Stimulated activated CD4-positive, alpha-beta T cell treated with anti-CD3 and anti-CD28 coated beads, TNF-alpha, amount 100 ng/mL, for 4 hours (primary cell): ENCODE measurements at regions not wholly inside any gene's neighbourhood (a gene's known extent, or its start where the extent isn't known, plus 50 kb on each side); places are given as distances from the start of the nearest gene placed in this dataset.
"Not testable (repeated sequence)": the region's sequence is repeated elsewhere in the genome, so short reads cannot be mapped to it uniquely, and the experiment has no call there.

ENCODE experiments used
- DNase-seq, 3 experiments: peaks; one replicate each; pipeline ENCODE4 v3.0.0-alpha.2; 2020; ENCODE audit warnings: low read depth in 3 of 3

DNA sequence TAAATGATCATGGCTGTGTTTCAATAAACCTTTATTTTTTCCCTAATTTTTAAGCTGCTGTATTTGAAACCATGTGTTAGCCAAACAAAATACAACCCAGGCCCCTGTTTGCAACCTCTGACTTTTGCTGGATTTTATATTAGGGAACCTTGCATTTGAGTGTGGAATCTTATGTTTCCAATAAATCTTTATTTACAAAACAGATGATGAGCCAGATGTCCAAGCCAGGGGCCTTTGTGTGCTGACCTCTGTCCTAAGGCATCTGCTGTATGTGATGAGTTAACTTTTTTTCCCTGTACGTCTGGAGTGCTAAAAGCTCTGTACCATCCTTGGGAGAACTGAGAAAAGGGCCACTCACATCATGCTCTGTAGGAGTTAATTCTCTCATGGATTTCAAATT lies 162.9 kb downstream of the TRIB2 start:
- DNase-seq, result no peak

DNA sequence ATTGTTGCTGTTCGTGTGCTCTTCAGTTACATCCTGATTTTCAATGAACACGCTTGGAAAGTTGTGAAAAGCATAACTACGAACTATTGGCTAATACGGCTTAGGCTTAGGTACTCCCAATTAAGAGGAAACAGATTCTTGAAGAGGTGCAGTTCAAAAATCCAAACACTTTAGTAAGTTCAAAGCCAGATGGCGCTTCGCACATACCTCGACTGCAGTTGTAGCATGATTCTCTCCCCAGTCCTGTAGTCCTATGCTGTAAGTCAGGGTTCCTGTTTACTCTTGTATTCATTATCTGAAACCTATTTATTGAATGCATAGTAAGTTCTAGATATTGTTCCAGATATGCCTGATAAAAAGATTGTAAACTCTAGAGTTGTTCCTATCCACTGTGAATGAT lies 165.2 kb downstream of the TRIB2 start:
- DNase-seq, result no peak

DNA sequence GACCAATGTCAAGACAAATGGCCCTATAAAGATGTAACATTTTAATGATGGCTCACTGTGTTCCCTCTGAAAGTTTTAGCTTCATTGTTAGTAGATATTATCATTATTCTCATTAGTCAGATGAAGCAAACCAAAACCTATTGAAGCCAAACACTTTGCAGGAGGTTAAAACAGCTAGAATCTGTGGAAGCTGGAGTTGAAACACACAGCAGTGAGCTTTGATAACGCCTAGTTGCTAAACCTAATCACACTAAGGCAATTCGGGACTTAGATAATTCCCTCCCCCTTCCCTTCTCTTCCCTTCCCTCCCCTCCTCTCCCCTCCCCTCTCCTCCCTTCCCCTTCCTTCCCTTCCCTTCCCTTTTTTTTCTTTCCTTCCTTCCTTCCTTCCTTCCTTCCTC lies 165.7 kb downstream of the TRIB2 start:
- DNase-seq, result no peak

DNA sequence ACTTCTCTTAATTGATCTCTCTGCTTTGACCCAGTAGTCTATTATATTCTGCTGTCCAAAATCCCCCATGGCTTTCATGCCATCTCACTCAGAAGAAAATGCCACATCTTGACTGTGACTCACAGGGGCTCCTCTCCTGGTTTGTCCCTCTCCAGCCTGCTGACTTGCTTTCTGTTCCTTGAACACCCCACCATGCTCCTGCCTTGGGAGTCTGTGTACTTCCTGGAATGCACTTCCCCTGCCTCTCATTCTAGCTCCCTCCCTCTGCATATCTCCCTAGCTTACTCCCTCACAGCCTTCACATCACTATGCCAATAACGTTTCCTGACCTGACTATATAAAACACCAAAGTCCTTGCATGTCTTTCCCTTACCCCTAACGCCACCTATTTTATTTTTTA lies 167.2 kb downstream of the TRIB2 start:
- DNase-seq, result no peak

DNA sequence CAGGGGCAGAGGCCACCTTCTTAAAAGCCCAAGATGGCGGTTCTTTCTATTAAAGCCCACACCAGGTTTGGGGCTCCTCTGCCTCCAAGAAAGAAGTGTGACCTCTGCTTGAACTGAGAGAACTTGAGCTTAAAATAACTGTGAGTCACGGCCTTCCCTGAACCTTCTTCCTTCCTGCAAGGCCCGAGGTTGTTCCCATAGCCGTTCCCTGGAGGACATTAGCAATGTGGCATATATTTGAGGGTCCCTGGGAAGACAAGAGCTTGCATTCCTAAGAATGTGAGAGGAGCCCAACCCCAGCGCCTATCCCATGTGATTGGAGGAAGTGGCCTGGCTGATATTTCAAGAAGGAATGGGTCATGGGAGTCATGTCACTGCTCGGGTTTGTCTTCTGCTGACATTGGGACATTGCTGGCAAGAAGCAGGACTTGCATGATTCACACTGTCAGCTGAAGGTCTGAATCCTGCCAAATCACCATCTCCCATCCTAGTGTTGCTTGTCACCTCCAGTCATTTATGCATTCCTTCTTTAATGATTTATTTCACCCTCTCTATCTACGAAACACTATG lies 168.1 kb downstream of the TRIB2 start:
- no peak for DNase-seq

DNA sequence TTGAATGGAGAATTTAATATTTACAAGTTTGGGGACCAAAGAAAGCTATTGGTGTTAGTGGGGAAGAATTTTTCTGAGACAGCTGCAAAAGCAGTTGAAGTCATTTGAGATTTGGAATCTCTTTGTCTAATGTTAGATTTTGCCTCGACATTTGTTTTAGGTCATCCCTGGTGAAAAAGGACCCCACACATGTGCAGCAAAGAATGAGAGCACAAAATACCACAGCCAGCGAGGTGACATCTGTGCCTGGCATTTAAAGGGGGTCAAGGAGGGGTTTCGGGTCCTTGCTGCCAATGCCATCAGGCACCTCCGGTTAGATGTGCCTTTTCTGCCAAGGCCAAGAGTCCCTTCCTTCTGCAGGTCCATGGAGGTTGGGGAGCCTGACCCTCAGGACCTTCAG lies 173.3 kb downstream of the TRIB2 start:
- no peak for DNase-seq

DNA sequence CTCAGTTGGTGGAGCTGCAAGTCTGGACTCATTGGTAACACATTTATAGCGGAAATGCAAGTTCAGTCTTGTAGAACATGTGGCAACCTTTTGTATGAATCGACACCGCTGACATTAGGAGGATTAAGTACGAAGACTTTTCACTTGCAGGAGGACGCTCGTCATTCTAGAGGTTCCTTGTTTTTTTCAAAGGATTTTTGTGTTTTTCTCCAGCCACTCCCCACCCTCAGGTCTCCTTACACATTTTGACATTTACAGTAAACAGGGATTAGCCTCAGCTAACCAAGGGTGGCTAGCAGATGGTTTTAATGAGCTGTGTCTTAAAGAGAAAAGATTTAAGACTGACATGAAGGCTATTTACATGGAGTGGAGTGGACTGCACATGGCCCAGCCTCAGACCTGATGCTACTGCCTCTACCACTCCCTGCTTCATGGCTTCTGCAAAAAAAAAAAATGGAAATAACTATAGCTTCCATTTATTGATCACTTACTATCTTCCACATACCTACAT lies 173.8 kb downstream of the TRIB2 start:
- DNase-seq, result no peak

DNA sequence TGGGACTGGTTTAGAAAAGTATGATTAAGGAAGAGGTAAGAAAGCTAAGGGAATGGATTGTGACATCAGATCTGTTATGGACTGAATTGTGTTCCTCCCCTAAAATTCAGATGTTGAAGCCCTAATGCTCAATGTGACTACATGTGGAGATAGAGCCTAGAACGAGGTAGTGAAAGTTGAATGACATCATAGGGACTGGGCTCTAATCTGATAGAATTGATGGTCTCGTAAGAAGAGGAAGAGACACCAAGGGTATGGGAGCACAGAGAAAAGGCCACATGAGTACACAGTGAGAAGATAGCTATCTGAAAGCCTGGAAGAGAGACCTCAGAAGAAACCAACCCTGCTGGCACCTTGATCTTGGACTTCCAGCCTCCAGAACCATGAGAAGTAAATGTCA lies 178.3 kb downstream of the TRIB2 start:
- DNase-seq, result no peak

DNA sequence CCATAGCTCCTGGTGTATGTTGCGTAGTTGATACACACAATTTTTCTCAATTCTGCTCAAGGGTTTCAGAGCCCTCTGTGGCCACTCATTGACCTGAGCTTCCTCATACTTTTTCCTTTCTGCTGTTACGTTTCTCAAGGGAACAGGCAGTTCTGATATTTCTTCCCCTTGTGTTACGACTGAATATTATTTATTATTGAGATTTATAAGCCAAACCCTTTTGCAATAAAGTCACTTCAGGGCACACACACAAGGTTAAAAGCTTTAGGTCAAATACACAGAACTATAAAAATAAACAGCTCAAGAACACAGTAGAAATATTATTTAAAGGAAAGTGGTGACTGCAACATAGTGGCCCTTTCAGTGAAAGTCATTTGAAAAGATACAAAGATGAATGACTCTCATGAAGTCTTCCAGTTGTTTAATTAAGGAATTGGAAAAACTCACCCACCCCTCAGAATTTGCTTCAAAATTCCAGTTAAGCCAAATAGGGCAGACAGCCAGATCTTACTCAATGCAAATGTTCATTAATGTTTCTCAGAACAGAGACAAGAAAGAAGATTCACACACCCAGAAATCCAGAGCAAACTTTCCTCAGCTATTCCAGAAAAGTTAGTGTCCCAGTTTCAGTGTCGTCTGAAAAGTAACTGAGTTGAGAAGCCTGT lies 179.7 kb downstream of the TRIB2 start:
- DNase-seq, result no peak

DNA sequence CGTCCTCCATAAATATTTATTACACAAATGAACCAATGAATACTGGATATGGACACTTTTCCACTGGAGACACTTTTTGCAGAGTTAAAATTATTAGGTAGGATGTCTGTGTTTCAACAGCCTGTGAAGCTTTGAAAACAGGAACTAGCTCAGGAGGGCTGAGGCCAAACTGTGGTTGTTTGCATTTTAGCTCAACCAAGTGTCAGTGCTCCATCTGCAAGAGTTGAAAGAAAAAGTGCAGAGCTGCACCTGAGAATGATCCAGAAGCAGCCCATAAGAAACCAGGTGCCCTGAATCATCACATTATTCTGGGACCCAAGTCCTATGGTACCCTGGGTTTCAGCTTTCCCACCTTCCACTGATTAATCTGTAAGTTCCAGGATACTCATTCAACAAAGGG lies 180.4 kb downstream of the TRIB2 start:
- DNase-seq, result no peak

DNA sequence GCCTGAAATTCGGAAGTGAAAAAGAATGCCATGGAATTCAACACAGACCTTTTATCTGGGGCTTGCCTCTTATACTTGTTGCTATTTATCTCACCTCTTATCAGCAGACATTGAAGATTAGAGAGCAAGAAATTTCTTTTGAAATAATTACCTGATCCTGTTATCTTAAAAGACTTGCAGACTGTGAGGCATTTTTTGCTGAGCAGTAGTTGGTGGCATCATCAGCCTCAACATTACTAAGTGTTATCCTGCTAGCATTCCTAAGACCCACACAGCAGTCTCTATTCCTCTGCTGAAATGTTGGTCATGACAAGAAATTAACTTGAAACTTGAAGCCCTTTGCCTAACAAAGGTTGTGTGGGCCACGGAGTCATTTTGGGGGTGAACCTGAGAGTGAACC lies 186.5 kb downstream of the TRIB2 start:
- DNase-seq, result no peak

DNA sequence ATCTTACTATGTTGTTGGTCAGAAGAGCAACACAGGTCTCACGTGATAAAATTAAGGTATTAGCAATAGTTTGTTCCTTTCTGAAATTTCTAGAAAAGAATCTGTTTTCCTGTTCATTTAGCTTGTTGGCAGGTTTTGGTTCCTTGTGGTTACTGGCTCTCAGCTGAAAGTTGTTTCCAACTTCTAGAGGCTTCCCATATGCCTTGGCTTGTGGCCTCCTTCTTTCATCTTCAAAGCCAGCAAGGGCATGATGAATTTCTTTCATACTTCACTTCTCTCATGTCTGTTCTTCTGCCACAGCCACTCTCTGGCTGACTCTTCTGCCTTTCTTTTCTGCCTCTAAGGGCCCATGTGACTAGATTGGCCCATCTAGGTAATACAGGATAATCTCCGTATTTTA lies 193.7 kb downstream of the TRIB2 start:
- no peak for DNase-seq

DNA sequence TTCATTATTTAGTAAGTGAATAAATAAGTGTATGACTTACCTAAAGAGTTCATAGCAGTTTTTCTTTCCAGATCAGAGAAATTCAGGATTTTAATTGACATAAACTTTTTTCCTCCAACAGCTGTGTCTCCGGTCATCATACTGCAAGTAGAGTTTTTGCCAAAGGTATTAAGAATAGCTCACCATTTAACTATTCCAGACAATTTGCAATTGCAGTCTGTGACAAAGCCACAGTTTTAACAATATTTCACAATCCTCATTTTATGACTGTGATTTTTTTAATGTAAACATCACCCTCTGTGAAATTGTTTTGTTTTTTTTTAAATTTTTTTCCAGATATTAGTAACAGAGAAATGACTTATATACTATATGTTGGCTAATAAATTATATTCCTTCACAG lies 199.1 kb downstream of the TRIB2 start:
- no peak for DNase-seq

DNA sequence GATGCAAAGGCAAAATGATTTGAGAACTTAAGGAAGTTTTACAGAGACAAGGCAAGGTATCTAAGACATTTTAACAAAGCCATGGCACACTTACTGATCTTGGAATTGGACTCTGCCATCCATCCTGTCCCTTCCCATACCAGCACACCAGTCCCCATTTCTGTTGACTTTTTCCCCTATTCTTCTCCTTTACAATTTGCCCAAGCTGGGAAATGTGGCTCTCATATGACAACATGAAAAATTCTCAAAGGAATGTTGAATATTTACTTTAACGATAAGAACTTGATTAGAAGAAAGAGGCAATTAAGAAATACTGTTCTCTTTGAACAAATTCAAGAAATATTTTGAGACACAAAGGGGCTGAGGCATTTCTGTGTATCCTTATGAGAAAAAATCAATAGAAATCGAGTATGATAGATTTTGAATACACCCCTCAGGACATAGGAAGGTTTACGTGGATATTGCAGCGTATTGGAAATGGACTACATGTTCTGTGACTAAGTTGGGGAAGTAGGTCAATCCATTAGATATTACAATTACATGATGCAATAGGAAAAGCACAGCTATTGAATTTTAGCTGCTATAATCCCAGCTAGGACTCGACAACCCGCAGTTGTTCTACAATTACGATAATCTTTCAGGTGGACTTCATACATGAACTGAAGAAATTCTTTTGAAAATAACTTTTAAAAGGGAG lies 201.6 kb downstream of the TRIB2 start:
- no peak for DNase-seq

DNA sequence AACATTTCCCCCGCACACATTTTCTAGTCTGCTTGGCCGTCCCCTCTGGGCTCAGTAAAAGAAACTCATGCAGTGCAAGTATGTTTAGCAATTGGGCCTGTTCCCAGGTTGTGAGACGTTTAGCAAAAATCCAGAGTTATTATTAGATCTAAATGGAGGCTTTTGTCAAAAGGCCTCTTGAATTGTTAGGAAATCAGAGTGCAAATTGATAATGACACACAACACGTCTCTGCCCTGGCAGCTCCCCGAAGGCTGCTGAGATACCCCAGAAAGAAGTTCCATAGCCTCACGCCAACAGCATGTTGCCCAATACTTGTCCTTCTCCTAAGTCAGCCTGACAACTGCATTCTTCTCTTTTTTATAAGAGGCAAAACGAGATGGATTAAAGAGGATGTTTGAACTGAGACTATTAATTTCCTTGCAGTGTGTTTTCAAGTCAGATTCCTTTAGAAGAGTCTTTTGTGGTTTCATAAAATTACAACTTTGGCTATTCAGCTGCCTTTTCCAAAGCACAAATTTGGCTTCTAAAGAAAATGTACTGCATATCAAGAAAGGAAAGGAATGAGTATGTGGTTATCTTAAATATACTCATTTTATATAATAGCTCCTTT lies 202.2 kb downstream of the TRIB2 start:
- DNase-seq, result no peak

DNA sequence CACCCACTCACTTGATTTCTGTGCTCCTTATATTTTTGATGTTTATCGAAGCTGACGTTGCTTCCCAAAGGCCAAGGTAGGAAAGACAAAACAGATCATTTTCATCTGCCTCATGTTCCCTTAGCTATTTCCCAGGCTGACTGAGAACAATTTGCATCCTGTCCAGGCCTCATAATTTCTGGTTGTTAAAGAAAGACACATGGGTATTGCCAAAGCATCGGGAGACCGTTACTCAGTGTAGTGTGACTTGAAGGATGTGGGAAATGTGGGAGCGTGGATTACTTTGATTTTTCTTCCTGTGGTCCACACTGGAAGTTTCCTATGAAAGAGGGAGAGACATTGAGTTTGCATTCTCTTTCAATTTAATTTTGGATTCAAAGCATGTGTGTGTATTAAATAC lies 204.6 kb downstream of the TRIB2 start:
- no peak for DNase-seq

DNA sequence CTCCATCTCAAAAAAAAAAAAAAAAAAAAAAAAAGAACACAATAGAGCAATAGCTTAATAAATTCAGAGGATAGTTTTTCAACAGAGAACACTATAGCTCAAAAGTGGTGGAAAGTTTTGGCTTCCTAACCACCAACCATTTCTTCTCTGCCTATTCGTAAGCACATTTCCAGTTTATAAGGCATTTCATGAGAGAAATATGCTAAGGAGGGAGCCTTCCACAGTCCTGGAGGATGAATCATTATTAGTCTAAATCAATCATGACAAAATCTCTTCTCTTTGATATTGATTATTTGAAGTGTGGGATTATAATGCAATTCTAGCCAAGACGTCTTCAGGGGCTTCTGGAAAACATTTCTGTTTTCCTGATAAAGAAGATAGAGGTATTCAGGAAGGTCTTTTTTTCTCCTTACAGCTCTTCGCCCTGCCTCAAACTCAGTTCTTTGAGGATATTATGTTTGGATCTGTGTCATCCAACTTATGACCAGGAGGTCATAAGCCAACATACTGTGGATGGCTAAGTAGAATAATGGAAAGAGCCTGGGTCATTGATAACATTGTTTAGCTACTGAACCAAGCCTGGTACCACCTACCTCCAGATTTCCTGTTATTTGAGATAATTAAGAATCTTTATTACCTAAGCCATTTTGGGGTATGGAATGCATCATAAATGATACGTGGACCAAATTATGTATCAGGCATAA lies 207.3 kb downstream of the TRIB2 start:
- no peak for DNase-seq

DNA sequence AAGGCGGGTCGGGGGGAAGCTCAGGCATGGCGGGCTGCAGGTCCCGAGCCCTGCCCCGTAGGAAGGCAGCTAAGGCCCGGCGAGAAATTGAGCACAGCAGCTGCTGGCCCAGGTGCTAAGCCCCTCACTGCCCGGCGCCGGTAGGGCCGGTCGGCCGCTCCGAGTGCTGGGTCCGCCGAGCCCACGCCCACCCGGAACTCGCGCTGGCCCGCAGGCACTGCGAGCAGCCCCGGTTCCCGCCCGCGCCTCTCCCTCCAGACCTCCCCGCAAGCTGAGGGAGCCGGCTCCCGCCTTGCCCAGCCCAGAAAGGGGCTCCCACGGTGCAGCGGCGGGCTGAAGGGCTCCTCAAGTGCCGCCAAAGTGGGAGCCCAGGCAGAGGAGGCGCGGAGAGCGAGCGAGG lies 209.9 kb downstream of the TRIB2 start:
- not testable (repeated sequence) for DNase-seq

DNA sequence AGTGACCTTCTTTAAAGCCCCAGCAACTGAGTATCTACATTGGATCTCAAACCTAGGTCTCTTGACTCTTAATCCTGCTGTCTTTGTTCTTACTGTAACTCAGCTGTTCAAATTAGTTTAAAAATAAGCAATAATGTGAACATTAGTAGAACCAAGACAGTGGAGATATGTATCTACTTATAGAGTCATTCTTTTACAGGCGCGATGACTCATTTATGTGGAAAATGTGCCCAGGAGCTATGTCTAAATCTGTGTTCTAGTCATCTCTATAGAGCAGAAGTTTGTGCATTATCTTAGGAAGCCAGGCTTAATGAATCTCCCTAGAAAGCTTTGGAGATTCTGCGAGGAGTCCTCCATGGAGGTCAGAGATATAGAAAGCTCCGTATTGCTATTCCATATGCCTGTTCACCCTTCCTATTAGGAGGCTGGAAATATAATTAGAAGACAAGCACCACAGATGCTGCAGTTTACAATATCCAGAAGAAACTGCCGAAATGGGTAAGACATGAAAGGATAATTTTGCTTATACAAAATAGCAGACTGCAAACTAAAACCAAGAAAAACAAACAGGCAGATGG lies 211.6 kb downstream of the TRIB2 start:
- DNase-seq, result no peak

DNA sequence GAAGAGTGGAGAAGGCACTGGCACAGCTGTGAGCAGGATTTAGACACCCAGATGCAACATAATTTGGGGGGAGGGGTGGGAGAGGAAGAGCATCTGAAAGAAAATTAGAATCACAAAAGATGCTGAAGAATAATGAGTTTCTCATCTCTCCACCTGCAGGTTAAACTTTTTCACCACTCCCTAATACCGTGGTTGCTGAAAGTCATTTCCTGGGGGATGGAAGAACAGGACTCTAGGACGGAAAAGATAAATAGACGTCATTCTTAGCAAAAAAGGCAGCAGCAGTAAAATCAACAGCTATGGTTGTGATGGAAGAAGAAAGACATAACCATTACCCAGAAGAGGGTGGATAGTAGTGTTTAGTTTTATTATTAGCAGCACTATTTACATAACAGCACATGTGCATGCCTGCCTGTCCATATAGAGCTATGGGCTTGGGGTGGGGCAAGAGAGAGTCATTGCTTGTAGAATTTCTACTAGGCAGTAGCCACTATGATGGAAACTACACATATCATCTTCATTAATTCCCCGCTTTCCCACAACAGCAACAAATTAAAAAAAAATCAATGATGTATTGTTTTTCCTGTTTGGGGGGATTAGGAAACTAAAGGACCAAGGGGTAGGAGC lies 212.2 kb downstream of the TRIB2 start:
- DNase-seq, result no peak

DNA sequence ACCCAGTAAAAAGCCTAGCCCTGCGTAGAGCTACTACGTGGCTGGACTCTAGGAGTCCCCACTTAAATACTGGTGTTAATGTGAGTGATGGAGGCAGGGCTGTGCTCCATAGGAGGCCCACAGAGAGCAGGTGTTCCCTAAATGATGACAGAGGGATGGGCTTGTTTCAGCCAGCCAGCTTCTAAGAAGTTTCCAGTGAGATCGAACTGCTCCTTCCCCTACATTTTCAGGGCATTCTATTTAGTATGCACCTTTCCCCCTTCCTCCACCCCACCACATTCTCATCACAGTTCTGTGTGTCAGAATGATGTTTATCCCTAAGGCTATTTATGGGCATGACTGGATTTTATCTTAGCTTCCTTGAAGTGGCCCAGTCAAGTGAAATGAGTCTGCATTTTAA lies 213.0 kb downstream of the TRIB2 start:
- no peak for DNase-seq
